ENCODE measurements at regions not wholly inside any gene's neighbourhood (a gene's known extent, or its start where the extent isn't known, plus 50 kb on each side); places are given as distances from the start of the nearest gene placed in this dataset.
A peak's percentile ranks its signal among the peaks of the same experiment; 100 is the strongest.

GRCh38 chr1:235059221-235059620 is 69.4 kb downstream of the TOMM20 start:
- no peak for DNase-seq (ENCODE audit: low spot score in 2 of 2)
- intact Hi-C loops (cut with DNase I; ENCODE audit: low total_unique reads), result no loop called here
- H3K36me3 ChIP-seq, result no peaks in the 10 kb centered on the region
- no peaks in the 10 kb centered on the region for H3K9me3 ChIP-seq
- H3K4me3 ChIP-seq, result no peak overlapping the region
- peak overlapping the region in 1 of 2 donors; percentile 85 for H3K27ac ChIP-seq
- TF ChIP-seq POLR2A (IDR thresholded peaks at IDR 0.05), result no peak
- TF ChIP-seq POLR2AphosphoS5 (IDR thresholded peaks at IDR 0.05), result no peak
- TF ChIP-seq, protein P1, sequence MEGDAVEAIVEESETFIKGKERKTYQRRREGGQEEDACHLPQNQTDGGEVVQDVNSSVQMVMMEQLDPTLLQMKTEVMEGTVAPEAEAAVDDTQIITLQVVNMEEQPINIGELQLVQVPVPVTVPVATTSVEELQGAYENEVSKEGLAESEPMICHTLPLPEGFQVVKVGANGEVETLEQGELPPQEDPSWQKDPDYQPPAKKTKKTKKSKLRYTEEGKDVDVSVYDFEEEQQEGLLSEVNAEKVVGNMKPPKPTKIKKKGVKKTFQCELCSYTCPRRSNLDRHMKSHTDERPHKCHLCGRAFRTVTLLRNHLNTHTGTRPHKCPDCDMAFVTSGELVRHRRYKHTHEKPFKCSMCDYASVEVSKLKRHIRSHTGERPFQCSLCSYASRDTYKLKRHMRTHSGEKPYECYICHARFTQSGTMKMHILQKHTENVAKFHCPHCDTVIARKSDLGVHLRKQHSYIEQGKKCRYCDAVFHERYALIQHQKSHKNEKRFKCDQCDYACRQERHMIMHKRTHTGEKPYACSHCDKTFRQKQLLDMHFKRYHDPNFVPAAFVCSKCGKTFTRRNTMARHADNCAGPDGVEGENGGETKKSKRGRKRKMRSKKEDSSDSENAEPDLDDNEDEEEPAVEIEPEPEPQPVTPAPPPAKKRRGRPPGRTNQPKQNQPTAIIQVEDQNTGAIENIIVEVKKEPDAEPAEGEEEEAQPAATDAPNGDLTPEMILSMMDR (IDR thresholded peaks at IDR 0.05), result no peak
- H3K4me1 ChIP-seq, result peaks cover 0 to 17% of the 10 kb centered on the region in 2 donors
- no peaks in the 10 kb centered on the region for H3K27me3 ChIP-seq

DNA sequence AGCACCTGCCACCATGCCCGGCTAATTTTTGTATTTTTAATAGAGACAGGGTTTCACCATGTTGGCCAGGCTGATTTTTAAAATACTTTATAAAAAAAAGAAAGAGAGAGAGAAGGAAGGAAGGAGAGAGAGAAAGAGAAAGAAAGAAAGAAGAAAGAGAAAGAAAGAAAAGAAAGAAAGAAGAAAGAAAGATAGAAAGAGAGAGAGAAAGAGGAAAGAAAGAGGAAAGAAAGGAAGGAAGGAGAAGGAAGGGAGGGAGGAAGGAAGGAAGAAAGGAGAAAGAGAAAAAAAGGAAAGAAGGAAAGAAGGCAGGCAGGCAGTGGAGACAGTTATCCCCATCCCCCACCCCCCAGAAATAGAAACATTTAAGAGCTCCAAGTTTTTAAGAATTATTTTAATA is 69.9 kb downstream of the TOMM20 start:
- Histone ChIP-seq H3K4me1 (peaks cover 0 to 17% of the 10 kb centered on the region in 2 donors), H3K27me3 (no peaks in the 10 kb centered on the region), H3K36me3 (no peaks in the 10 kb centered on the region), H3K27ac (no peak overlapping the region), H3K9me3 (no peaks in the 10 kb centered on the region), H3K4me3 (no peak overlapping the region)
- no peak for TF ChIP-seq POLR2AphosphoS5 (IDR thresholded peaks at IDR 0.05)
- DNase-seq (ENCODE audit: low spot score in 2 of 2), result no peak
- intact Hi-C loops (cut with DNase I; ENCODE audit: low total_unique reads), result no loop called here

GRCh38 chr1:235057385-235058306 is 71.0 kb downstream of the TOMM20 start:
- intact Hi-C loops (cut with DNase I; ENCODE audit: low total_unique reads), result no loop called here
- Histone ChIP-seq H3K36me3 (no peaks in the 10 kb centered on the region), H3K4me1 (peaks cover 0 to 17% of the 10 kb centered on the region in 2 donors), H3K27me3 (no peaks in the 10 kb centered on the region), H3K9me3 (no peaks in the 10 kb centered on the region), H3K4me3 (no peak overlapping the region), H3K27ac (no peak overlapping the region)
- DNase-seq (ENCODE audit: low spot score in 2 of 2), result no peak
- TF ChIP-seq POLR2AphosphoS5 (IDR thresholded peaks at IDR 0.05) (no peak), POLR2A (IDR thresholded peaks at IDR 0.05) (no peak)
- TF ChIP-seq, protein P1 (IDR thresholded peaks at IDR 0.05), result no peak

DNA sequence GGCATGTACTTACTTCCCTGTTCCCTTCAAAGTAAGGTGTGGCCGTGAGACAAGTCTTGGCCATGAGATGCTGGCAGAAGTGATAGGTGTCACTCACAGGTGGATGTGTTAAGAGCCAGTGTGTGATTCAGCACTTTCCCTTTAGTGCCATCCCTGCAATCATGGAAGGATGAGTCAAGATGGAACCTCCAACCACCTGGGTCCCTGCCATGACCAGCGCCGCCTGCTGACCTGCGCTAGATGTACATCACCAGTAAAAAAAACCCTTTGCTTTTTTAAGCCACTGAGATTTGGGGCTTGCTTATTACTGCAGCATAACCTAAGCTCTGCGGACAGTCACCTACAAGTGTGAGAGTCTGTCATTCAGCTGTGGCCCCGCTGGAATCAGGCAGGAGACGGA is 71.7 kb downstream of the TOMM20 start:
- no peaks in the 10 kb centered on the region for H3K27me3 ChIP-seq
- intact Hi-C loops (cut with DNase I; ENCODE audit: low total_unique reads), result no loop called here
- TF ChIP-seq POLR2AphosphoS5 (IDR thresholded peaks at IDR 0.05) (no peak), POLR2A (IDR thresholded peaks at IDR 0.05) (no peak)
- TF ChIP-seq, protein P1 (IDR thresholded peaks at IDR 0.05), result no peak
- H3K4me3 ChIP-seq, result no peak overlapping the region
- H3K27ac ChIP-seq, result no peak overlapping the region
- DNase-seq (ENCODE audit: low spot score in 2 of 2), result no peak
- no peaks in the 10 kb centered on the region for H3K9me3 ChIP-seq
- no peaks in the 10 kb centered on the region for H3K36me3 ChIP-seq
- H3K4me1 ChIP-seq, result peaks cover 0 to 16% of the 10 kb centered on the region in 2 donors

GRCh38 chr1:235054936-235055335 is 73.7 kb downstream of the TOMM20 start:
- Histone ChIP-seq H3K9me3 (no peaks in the 10 kb centered on the region), H3K4me3 (no peak overlapping the region), H3K36me3 (no peaks in the 10 kb centered on the region), H3K27ac (no peak overlapping the region), H3K4me1 (no peaks in the 10 kb centered on the region), H3K27me3 (no peaks in the 10 kb centered on the region)
- DNase-seq (ENCODE audit: low spot score in 2 of 2), result no peak
- intact Hi-C loops (cut with DNase I; ENCODE audit: low total_unique reads), result no loop called here
- no peak for TF ChIP-seq POLR2A (IDR thresholded peaks at IDR 0.05)
- TF ChIP-seq, protein P1 (IDR thresholded peaks at IDR 0.05), result no peak
- no peak for TF ChIP-seq POLR2AphosphoS5 (IDR thresholded peaks at IDR 0.05)

All from breast epithelium (tissue), 4 donors.